GM12878 (cell line): ENCODE measurements at regions not wholly inside any gene's neighbourhood (a gene's known extent, or its start where the extent isn't known, plus 50 kb on each side); places are given as distances from the start of the nearest gene placed in this dataset.

Experiments
- ATF3 ChIP-seq: IDR thresholded peaks from 2 replicates; pipeline ENCODE4 v1.6.1; 2011; ENCODE audit warnings: low read depth, mild to moderate bottlenecking, low read length, moderate library complexity, borderline replicate concordance; ENCODE audit errors: extremely low read depth
- CEBPB ChIP-seq, 2 experiments: fragments of 150-350 bp in 1 of 2; IDR thresholded peaks; 2 replicates each; pipeline ENCODE4 v1.6.1; 2012 to 2014; ENCODE audit warnings: low read depth in 2 of 2, low read length in 2 of 2, borderline replicate concordance in 1 of 2, inconsistent platforms in 1 of 2
- CHD4 ChIP-seq: fragments of 200-600 bp; sonication (generic); IDR thresholded peaks from 2 replicates; pipeline ENCODE4 v1.6.1; 2016; ENCODE audit warnings: mild to moderate bottlenecking
- EGR1 ChIP-seq, 2 experiments: IDR thresholded peaks; 1 replicate in 1 of 2; 2 replicates in 1 of 2; pipeline ENCODE4 v1.6.1; 2011 to 2012; ENCODE audit warnings: low read depth in 2 of 2, low read length in 2 of 2, borderline replicate concordance in 1 of 2, mild to moderate bottlenecking in 1 of 2, moderate library complexity in 1 of 2
- EP300 ChIP-seq, 2 experiments: fragments of 150-350 bp in 1 of 2; IDR thresholded peaks; 2 replicates each; pipeline ENCODE4 v1.6.1; 2011 to 2012; ENCODE audit warnings: low read depth in 2 of 2, low read length in 2 of 2, borderline replicate concordance in 1 of 2, improper control_type of control experiment in 1 of 2, inconsistent platforms in 1 of 2; ENCODE audit not compliant: control insufficient read depth in 1 of 2
- MAX ChIP-seq: IDR thresholded peaks from 2 replicates; pipeline ENCODE4 v1.6.1; 2012; ENCODE audit warnings: low read depth, low read length, improper control_type of control experiment
- MEF2B ChIP-seq: fragments of 450-650 bp; IDR thresholded peaks from 2 replicates; pipeline ENCODE4 v1.6.1; 2018; ENCODE audit warnings: mild to moderate bottlenecking, moderate library complexity; ENCODE audit not compliant: partially characterized antibody, poor library complexity, severe bottlenecking
- PML ChIP-seq: IDR thresholded peaks from 2 replicates; pipeline ENCODE4 v1.6.1; 2012; ENCODE audit warnings: low read length, inconsistent platforms
- POLR2A ChIP-seq: IDR thresholded peaks from 2 replicates; pipeline ENCODE4 v1.6.1; 2011; ENCODE audit warnings: low read depth, mild to moderate bottlenecking, low read length
- REST ChIP-seq: IDR thresholded peaks from 2 replicates; pipeline ENCODE4 v1.6.1; 2012; ENCODE audit warnings: mild to moderate bottlenecking, low read depth, low read length
- RFX5 ChIP-seq: IDR thresholded peaks from 2 replicates; pipeline ENCODE4 v1.6.1; 2011; ENCODE audit warnings: low read depth, low read length, improper control_type of control experiment
- ZBTB4 ChIP-seq: fragments of 450-650 bp; formaldehyde crosslinking; IDR thresholded peaks from 2 replicates; pipeline ENCODE4 v1.4.0; 2022; ENCODE audit warnings: mild to moderate bottlenecking, moderate library complexity
- ZNF274 ChIP-seq: IDR thresholded peaks from one replicate; pipeline ENCODE4 v1.8.0; 2011; ENCODE audit not compliant: insufficient read length, insufficient read depth

- TF ChIP-seq REST: no peak
- TF ChIP-seq ZNF274: no peak
- no peak for TF ChIP-seq PML
- TF ChIP-seq CEBPB (IDR thresholded peaks at IDR 0.05; ENCODE audit: borderline replicate concordance in 1 of 2, low read depth in 2 of 2, low read length in 2 of 2): no peak
- TF ChIP-seq POLR2A: no peak
- no peak for TF ChIP-seq ZBTB4 (CRISPR knock-in tag)
- TF ChIP-seq CHD4: no peak
- TF ChIP-seq EP300 (IDR thresholded peaks at IDR 0.05; ENCODE audit: borderline replicate concordance in 1 of 2, control insufficient read depth in 1 of 2, low read depth in 2 of 2, low read length in 2 of 2): no peak
- no peak for TF ChIP-seq MAX
- TF ChIP-seq RFX5: no peak
- no peak for TF ChIP-seq ATF3
- no peak for TF ChIP-seq MEF2B
- no peak for TF ChIP-seq EGR1 (IDR thresholded peaks at IDR 0.05; ENCODE audit: borderline replicate concordance in 1 of 2, low read depth in 2 of 2, low read length in 2 of 2)
Observed at GRCh38 chr10:3648170-3648569, 136.8 kb downstream of the KLF6 start.
